ENCODE measurements at regions not wholly inside any gene's neighbourhood (a gene's known extent, or its start where the extent isn't known, plus 50 kb on each side); places are given as distances from the start of the nearest gene placed in this dataset.

DNA sequence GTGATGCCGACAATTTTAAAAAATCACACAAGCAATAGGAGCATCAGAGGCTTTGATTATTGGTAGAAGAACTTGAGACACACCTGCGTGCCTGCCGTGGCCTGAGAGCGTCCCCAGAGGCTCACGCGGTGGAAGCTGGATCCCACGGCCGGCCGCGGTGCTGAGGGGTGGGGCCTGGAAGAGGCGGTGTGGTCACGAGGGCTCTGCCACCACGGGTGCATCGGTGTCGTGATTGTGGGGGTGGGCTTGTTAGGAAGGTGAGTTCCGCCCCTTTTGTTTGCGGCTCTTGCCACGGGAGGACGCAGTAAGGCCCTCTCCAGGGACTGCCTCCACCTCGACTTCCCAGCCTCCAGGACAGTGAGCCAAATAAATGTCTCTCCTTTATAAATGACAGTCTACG, 77.2 kb upstream of the ADRA2C start:
- no peak overlapping the region for H3K27ac Mint-ChIP-seq (ENCODE audit: unreplicated experiment)
- POLR2A ChIA-PET = no interaction called here
- H3K4me3 Mint-ChIP-seq (ENCODE audit: unreplicated experiment) = no peak overlapping the region
- intact Hi-C loops (cut with micrococcal nuclease; ENCODE audit: unreplicated experiment) = no loop called here
- Histone ChIP-seq H3K4me1 (no peaks in the 10 kb centered on the region), H3K4me3 (ENCODE audit: low read depth, low read length) (no peak overlapping the region), H3K36me3 (ENCODE audit: control insufficient read depth, insufficient read depth, low read length) (no peaks in the 10 kb centered on the region), H3K9me3 (no peaks in the 10 kb centered on the region), H3K27me3 (replicated peaks; ENCODE audit: control insufficient read depth, insufficient read depth, low read length) (no peaks in the 10 kb centered on the region)
- peaks cover 2% of the 10 kb centered on the region for H3K27me3 Mint-ChIP-seq (ENCODE audit: insufficient read depth, unreplicated experiment)
- no TSS peak for BruUV-seq (replicated peaks)
- no peaks in the 10 kb centered on the region for H3K9me3 Mint-ChIP-seq (ENCODE audit: unreplicated experiment)
- no peak for TF ChIP-seq CTCF (IDR thresholded peaks at IDR 0.05; ENCODE audit: insufficient read depth in 1 of 2, low read depth in 1 of 2, low read length in 1 of 2, severe bottlenecking in 1 of 2, unreplicated experiment in 1 of 2)
- no peaks in the 10 kb centered on the region for H3K4me1 Mint-ChIP-seq (ENCODE audit: low read depth, unreplicated experiment)
- DNase-seq = no peak
- no peaks in the 10 kb centered on the region for H3K36me3 Mint-ChIP-seq (ENCODE audit: insufficient read depth, unreplicated experiment)
- CTCF ChIA-PET = no interaction called here

DNA sequence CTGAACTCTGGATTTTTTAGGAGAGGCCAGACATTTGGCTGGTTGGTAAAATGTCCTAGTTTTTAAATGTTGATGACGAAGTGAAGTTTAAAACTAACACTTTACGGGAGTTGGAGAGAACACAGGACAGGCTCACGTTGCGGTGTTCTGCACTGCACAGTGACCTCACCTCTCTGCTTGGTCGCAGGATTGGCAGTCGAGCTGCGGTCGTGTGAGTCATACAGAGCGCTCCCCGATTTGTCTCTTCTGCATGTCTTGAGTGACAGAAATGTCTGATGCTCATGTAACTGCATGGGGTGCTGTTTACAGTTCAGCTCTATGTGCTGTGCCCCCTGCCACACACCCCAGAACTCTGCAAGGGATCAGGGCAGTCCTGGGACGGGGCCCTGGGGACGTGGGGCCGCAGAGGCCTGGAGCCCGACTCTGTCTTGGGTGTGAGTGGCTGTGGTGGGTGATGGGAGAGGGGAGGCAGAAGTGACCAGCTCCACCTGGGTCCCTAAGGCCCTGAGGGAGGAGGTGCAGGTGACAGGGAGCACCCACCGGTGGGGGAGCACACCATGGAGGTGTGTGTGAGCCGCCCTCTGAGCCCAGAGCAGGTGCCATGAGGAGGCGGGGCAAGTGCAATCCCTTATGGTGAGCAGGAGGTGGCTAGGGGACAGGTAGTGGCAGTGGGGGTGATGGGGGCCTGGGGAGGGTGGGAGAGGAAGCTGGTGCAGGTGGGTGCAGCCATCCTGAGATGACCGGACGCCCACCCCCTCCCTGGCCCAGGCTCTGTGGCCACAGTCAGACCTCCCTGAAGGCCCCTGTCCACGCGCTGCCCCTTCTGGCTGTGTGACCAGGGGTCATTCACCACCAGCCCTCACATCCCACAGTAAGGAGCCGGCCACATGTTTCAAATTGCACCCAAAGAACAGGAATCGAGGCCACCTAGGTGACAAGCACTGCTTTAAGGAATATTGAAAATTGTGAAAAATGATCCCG, 77.9 kb upstream of the ADRA2C start:
- H3K27me3 ChIP-seq (replicated peaks; ENCODE audit: control insufficient read depth, insufficient read depth, low read length) = no peaks in the 10 kb centered on the region
- no peaks in the 10 kb centered on the region for H3K36me3 Mint-ChIP-seq (ENCODE audit: insufficient read depth, unreplicated experiment)
- intact Hi-C loops (cut with micrococcal nuclease; ENCODE audit: unreplicated experiment) = no loop called here
- CTCF ChIA-PET = no interaction called here
- TF ChIP-seq CTCF (IDR thresholded peaks at IDR 0.05; ENCODE audit: insufficient read depth in 1 of 2, low read depth in 1 of 2, low read length in 1 of 2, severe bottlenecking in 1 of 2, unreplicated experiment in 1 of 2) = no peak
- H3K4me3 Mint-ChIP-seq (ENCODE audit: unreplicated experiment) = no peak overlapping the region
- no peak for DNase-seq
- no peak overlapping the region for H3K4me3 ChIP-seq (ENCODE audit: low read depth, low read length)
- H3K4me1 Mint-ChIP-seq (ENCODE audit: low read depth, unreplicated experiment) = no peaks in the 10 kb centered on the region
- no peaks in the 10 kb centered on the region for H3K36me3 ChIP-seq (ENCODE audit: control insufficient read depth, insufficient read depth, low read length)
- peaks cover 2% of the 10 kb centered on the region for H3K27me3 Mint-ChIP-seq (ENCODE audit: insufficient read depth, unreplicated experiment)
- no peaks in the 10 kb centered on the region for H3K9me3 Mint-ChIP-seq (ENCODE audit: unreplicated experiment)
- BruUV-seq (replicated peaks) = no TSS peak
- H3K9me3 ChIP-seq = no peaks in the 10 kb centered on the region
- H3K4me1 ChIP-seq = no peaks in the 10 kb centered on the region
- no peak overlapping the region for H3K27ac Mint-ChIP-seq (ENCODE audit: unreplicated experiment)
- POLR2A ChIA-PET = no interaction called here

GRCh38 chr4:3687538-3687937, 78.6 kb upstream of the ADRA2C start:
- H3K4me1 ChIP-seq = no peaks in the 10 kb centered on the region
- Mint-ChIP-seq H3K4me1 (ENCODE audit: low read depth, unreplicated experiment) (no peaks in the 10 kb centered on the region), H3K27ac (ENCODE audit: unreplicated experiment) (no peak overlapping the region), H3K27me3 (ENCODE audit: insufficient read depth, unreplicated experiment) (peaks cover 2% of the 10 kb centered on the region), H3K4me3 (ENCODE audit: unreplicated experiment) (no peak overlapping the region), H3K9me3 (ENCODE audit: unreplicated experiment) (no peaks in the 10 kb centered on the region), H3K36me3 (ENCODE audit: insufficient read depth, unreplicated experiment) (no peaks in the 10 kb centered on the region)
- no TSS peak for BruUV-seq (replicated peaks)
- intact Hi-C loops (cut with micrococcal nuclease; ENCODE audit: unreplicated experiment) = no loop called here
- POLR2A ChIA-PET = no interaction called here
- CTCF ChIA-PET = no interaction called here
- no peaks in the 10 kb centered on the region for H3K27me3 ChIP-seq (replicated peaks; ENCODE audit: control insufficient read depth, insufficient read depth, low read length)
- H3K36me3 ChIP-seq (ENCODE audit: control insufficient read depth, insufficient read depth, low read length) = no peaks in the 10 kb centered on the region
- no peak for TF ChIP-seq CTCF (IDR thresholded peaks at IDR 0.05; ENCODE audit: insufficient read depth in 1 of 2, low read depth in 1 of 2, low read length in 1 of 2, severe bottlenecking in 1 of 2, unreplicated experiment in 1 of 2)
- H3K9me3 ChIP-seq = no peaks in the 10 kb centered on the region
- H3K4me3 ChIP-seq (ENCODE audit: low read depth, low read length) = no peak overlapping the region
- DNase-seq = no peak
